AG04449 (cell line): ENCODE measurements at regions not wholly inside any gene's neighbourhood (a gene's known extent, or its start where the extent isn't known, plus 50 kb on each side); places are given as distances from the start of the nearest gene placed in this dataset.

Source experiments
- CTCF ChIA-PET: fragments of 350-600 bp; formaldehyde crosslinking; extraction: SDS; loops from one replicate; lab custom pipeline; 2021; ENCODE audit warnings: antibody characterized with exemption; lab: Yijun Ruan, JAX
- POLR2A ChIA-PET: fragments of 400-600, 350-600 bp; formaldehyde crosslinking; extraction: SDS; loops from one replicate; lab custom pipeline; 2020; ENCODE audit warnings: antibody characterized with exemption, inconsistent platforms; lab: Yijun Ruan, JAX
- DNase-seq: peaks from one replicate; pipeline ENCODE4 v3.0.0-alpha.2; 2010; ENCODE audit warnings: low read depth, low spot score
- H3K4me3 ChIP-seq: 2 replicates; pipeline ENCODE4 v1.5.1; 2011; ENCODE audit warnings: low read depth, mild to moderate bottlenecking, control low read depth, low read length
- CTCF ChIP-seq: IDR thresholded peaks from one replicate; pipeline ENCODE4 v1.5.1; 2011; ENCODE audit warnings: mild to moderate bottlenecking, moderate library complexity, low read length, control low read depth, inconsistent platforms; ENCODE audit not compliant: insufficient read depth; ENCODE audit errors: missing control alignments

GRCh38 chr6:154595538-154595937, 85.1 kb upstream of the CNKSR3 start:
- no peak for DNase-seq
- ChIA-PET POLR2A (no interaction called here), CTCF (no interaction called here)
- TF ChIP-seq CTCF: no peak
- H3K4me3 ChIP-seq: no peak overlapping the region

GRCh38 chr6:154596009-154596408, 85.5 kb upstream of the CNKSR3 start:
- no peak for TF ChIP-seq CTCF
- no peak overlapping the region for H3K4me3 ChIP-seq
- ChIA-PET CTCF (no interaction called here), POLR2A (no interaction called here)
- no peak for DNase-seq

- POLR2A ChIA-PET: no interaction called here
- no peak overlapping the region for H3K4me3 ChIP-seq
- no peak for DNase-seq
- CTCF ChIA-PET: no interaction called here
- no peak for TF ChIP-seq CTCF
Observed at GRCh38 chr6:154596701-154597100, 86.2 kb upstream of the CNKSR3 start.

- TF ChIP-seq CTCF: no peak
- ChIA-PET CTCF (interaction anchor here (1.4 kb wide), 1 partner anchor 10 kb away, joined by 3 read pairs; no protein-coding TSS in a partner anchor), POLR2A (no interaction called here)
- DNase-seq: no peak
- no peak overlapping the region for H3K4me3 ChIP-seq
Observed at GRCh38 chr6:154598399-154598798, 87.9 kb upstream of the CNKSR3 start.

- no peak for TF ChIP-seq CTCF
- ChIA-PET POLR2A (no interaction called here), CTCF (no interaction called here)
- no peak overlapping the region for H3K4me3 ChIP-seq
- DNase-seq: no peak
Observed at GRCh38 chr6:154602296-154602695, 91.8 kb upstream of the CNKSR3 start.

- POLR2A ChIA-PET: interaction anchor here (0.7 kb wide), 1 partner anchor 70 kb away, joined by 3 read pairs; no protein-coding TSS in a partner anchor
- no peak for DNase-seq
- no peak overlapping the region for H3K4me3 ChIP-seq
- CTCF ChIA-PET: no interaction called here
- TF ChIP-seq CTCF: no peak
Observed at GRCh38 chr6:154602708-154603107, 92.2 kb upstream of the CNKSR3 start.
